ENCODE measurements at regions not wholly inside any gene's neighbourhood (a gene's known extent, or its start where the extent isn't known, plus 50 kb on each side); places are given as distances from the start of the nearest gene placed in this dataset.

- TF ChIP-seq CTCF (IDR thresholded peaks at IDR 0.05) (peak in 9 of 12 donors; percentile 19 to 45 (median 36)), POLR2A (IDR thresholded peaks at IDR 0.05) (no peak)
Measured at GRCh38 chr18:52288403-52289004, 51.5 kb upstream of the DCC start.

Measured in heart left ventricle (tissue), 13 donors.